KMS-11 (cell line): ENCODE measurements at regions not wholly inside any gene's neighbourhood (a gene's known extent, or its start where the extent isn't known, plus 50 kb on each side); places are given as distances from the start of the nearest gene placed in this dataset.
"Not testable (repeated sequence)": the region's sequence is repeated elsewhere in the genome, so short reads cannot be mapped to it uniquely, and the experiment has no call there.

Experiments
- H2AFZ ChIP-seq: fragments of 200-600 bp; sonication (generic); 2 replicates; pipeline ENCODE4 v1.6.1; 2016; ENCODE audit warnings: antibody characterized with exemption, mixed run types, low read depth
- H3K27ac ChIP-seq: fragments of 200-600 bp; sonication (generic); 2 replicates; pipeline ENCODE4 v1.6.1; 2016; ENCODE audit warnings: mild to moderate bottlenecking, mixed run types
- H3K27me3 ChIP-seq: fragments of 200-600 bp; sonication (generic); 2 replicates; pipeline ENCODE4 v1.6.1; 2017; ENCODE audit warnings: mild to moderate bottlenecking, low read depth, mixed run types, moderate library complexity; ENCODE audit not compliant: insufficient read depth
- H3K36me3 ChIP-seq: fragments of 200-600 bp; sonication (generic); 2 replicates; pipeline ENCODE4 v1.6.1; 2017; ENCODE audit warnings: mild to moderate bottlenecking, mixed run types; ENCODE audit not compliant: insufficient read depth
- H3K4me1 ChIP-seq: fragments of 200-600 bp; sonication (generic); 2 replicates; pipeline ENCODE4 v1.6.1; 2016; ENCODE audit warnings: mild to moderate bottlenecking, low read depth, mixed run types; ENCODE audit not compliant: poor library complexity, severe bottlenecking
- H3K4me2 ChIP-seq: fragments of 200-600 bp; sonication (generic); 2 replicates; pipeline ENCODE4 v1.7.0; 2016; ENCODE audit warnings: mild to moderate bottlenecking, mixed run types
- H3K4me3 ChIP-seq: fragments of 200-600 bp; sonication (generic); IDR thresholded peaks from 2 replicates; pipeline ENCODE4 v1.6.1; 2017; ENCODE audit warnings: low read depth, low read length, mixed read lengths; ENCODE audit not compliant: insufficient read depth
- H3K79me2 ChIP-seq: fragments of 200-600 bp; sonication (generic); 2 replicates; pipeline ENCODE4 v1.6.1; 2016; ENCODE audit warnings: low read depth, mixed run types; ENCODE audit not compliant: insufficient read depth
- H3K9ac ChIP-seq: fragments of 200-600 bp; sonication (generic); 2 replicates; pipeline ENCODE4 v1.6.1; 2016; ENCODE audit warnings: mild to moderate bottlenecking, mixed run types
- H4K20me1 ChIP-seq: fragments of 200-600 bp; sonication (generic); 2 replicates; pipeline ENCODE4 v1.6.1; 2016; ENCODE audit warnings: mild to moderate bottlenecking, mixed run types; ENCODE audit not compliant: insufficient read depth
- TF ChIP-seq, protein P1 (sequence below): fragments of 200-600 bp; sonication (generic); conservative IDR thresholded peaks from 2 replicates; pipeline ENCODE4 v1.6.1; 2017; ENCODE audit warnings: low read depth, mild to moderate bottlenecking, antibody characterized with exemption, low read length, moderate library complexity, mixed read lengths

DNA sequence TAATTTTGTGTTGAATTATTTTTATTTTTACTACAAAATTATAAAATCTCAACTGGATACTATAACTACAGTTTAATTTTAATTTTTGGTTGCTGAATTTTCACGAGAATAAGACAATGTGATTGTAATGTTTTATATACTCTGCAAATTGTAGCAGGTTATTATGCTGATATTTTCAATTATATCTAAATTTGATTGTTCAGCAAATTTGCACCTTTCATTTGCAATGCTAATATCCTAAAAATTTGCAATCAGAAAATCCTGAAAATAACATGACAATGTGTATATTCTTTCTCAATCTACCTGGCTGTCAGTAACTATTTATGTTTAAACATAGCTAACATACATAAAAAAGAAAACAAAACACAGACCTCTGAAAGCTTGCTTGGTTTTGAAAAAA is 932.2 kb upstream of the LRFN5 start:
- no peak overlapping the region for H3K9ac ChIP-seq
- no peak overlapping the region for H3K4me3 ChIP-seq
- H4K20me1 ChIP-seq = no peaks in the 10 kb centered on the region
- no peaks in the 10 kb centered on the region for H3K79me2 ChIP-seq
- no peak overlapping the region for H3K27ac ChIP-seq
- H2AFZ ChIP-seq = no peak overlapping the region
- TF ChIP-seq, protein P1, sequence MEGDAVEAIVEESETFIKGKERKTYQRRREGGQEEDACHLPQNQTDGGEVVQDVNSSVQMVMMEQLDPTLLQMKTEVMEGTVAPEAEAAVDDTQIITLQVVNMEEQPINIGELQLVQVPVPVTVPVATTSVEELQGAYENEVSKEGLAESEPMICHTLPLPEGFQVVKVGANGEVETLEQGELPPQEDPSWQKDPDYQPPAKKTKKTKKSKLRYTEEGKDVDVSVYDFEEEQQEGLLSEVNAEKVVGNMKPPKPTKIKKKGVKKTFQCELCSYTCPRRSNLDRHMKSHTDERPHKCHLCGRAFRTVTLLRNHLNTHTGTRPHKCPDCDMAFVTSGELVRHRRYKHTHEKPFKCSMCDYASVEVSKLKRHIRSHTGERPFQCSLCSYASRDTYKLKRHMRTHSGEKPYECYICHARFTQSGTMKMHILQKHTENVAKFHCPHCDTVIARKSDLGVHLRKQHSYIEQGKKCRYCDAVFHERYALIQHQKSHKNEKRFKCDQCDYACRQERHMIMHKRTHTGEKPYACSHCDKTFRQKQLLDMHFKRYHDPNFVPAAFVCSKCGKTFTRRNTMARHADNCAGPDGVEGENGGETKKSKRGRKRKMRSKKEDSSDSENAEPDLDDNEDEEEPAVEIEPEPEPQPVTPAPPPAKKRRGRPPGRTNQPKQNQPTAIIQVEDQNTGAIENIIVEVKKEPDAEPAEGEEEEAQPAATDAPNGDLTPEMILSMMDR = no peak
- H3K4me2 ChIP-seq = no peak overlapping the region
- H3K27me3 ChIP-seq = no peaks in the 10 kb centered on the region
- no peaks in the 10 kb centered on the region for H3K4me1 ChIP-seq
- no peaks in the 10 kb centered on the region for H3K36me3 ChIP-seq

DNA sequence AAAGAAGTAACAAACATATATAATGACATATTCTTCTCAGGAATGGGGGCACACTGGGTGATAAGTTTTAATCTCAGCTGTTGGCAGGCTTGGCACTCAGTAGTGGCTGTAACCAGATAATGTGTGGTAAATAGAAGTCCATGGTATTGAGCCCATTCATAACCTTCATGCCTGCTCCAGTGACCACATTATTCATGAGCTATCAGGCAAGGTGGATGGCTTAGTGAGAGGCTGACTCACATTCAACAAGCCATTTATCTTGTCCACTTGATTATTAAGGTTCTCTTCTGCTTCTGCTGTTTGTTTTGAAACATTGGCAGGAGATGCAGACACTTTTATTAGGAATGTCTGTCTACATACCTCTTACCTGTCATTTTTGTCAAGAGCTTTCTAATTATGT is 950.4 kb upstream of the LRFN5 start:
- Histone ChIP-seq H2AFZ (no peak overlapping the region), H3K36me3 (no peaks in the 10 kb centered on the region), H3K79me2 (no peaks in the 10 kb centered on the region)

DNA sequence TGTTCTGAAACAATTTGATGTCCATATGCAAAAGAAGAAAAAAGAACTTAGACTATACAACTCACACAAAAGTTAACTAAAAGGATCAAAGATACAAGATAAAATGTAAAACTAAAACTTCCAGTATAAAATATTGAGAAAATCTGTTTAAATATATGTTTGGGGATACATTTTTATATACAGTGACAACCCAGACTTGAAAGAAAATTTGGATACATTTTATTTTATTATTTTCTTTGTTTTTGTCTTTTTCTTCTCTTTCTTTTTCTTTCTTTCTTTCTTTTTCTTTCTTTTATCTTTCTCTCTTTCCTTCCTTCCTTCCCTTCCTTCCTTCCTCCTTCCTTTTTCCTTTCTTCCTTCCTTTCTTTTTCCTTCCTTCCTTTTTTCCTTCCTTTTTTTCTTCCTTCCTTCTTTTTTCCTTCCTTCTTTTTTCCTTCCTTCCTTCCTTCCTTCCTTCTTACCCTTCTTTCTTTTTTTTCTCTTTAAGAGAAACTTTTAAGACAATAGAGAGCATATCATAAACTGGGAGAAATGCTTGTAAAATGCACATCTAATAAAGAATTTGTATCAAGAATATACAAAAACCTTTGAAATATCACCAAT is 954.5 kb upstream of the LRFN5 start:
- H2AFZ ChIP-seq = no peak overlapping the region
- TF ChIP-seq, protein P1 = no peak
- H4K20me1 ChIP-seq = no peaks in the 10 kb centered on the region
- H3K79me2 ChIP-seq = no peaks in the 10 kb centered on the region
- H3K27me3 ChIP-seq = no peaks in the 10 kb centered on the region
- H3K9ac ChIP-seq = no peak overlapping the region
- H3K27ac ChIP-seq = no peak overlapping the region
- H3K4me2 ChIP-seq = no peak overlapping the region
- no peak overlapping the region for H3K4me3 ChIP-seq
- H3K36me3 ChIP-seq = no peaks in the 10 kb centered on the region
- no peaks in the 10 kb centered on the region for H3K4me1 ChIP-seq

More for the DNA sequence above, 950.4 kb upstream of the LRFN5 start:
- Histone ChIP-seq H3K4me2 (no peak overlapping the region), H3K9ac (no peak overlapping the region), H3K4me1 (no peaks in the 10 kb centered on the region), H4K20me1 (no peaks in the 10 kb centered on the region), H3K27me3 (no peaks in the 10 kb centered on the region), H3K27ac (no peak overlapping the region), H3K4me3 (no peak overlapping the region)
- TF ChIP-seq, protein P1 = no peak

DNA sequence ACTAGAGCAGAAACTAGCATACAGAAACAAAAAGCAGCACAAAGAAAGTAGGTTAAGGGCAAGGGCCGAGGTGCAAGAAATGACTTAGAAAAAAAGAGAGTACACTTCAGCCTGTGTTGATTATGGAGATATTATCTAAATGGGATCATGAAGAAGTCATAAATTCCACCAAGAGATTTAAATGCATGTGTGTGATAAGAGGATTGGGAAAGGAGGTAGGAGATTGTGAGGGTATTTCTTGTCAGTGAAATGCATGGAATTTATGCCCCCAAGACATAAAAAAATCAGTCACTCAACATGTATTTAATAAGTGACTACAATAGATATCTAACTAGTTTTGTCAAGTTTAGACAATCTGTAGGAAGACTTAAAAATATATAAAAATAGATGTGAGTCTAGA is 976.2 kb upstream of the LRFN5 start:
- no peak overlapping the region for H3K27ac ChIP-seq
- TF ChIP-seq, protein P1 = no peak
- no peak overlapping the region for H2AFZ ChIP-seq
- no peak overlapping the region for H3K9ac ChIP-seq
- H3K4me3 ChIP-seq = no peak overlapping the region
- H4K20me1 ChIP-seq = no peaks in the 10 kb centered on the region
- H3K36me3 ChIP-seq = no peaks in the 10 kb centered on the region
- no peak overlapping the region for H3K4me2 ChIP-seq
- no peaks in the 10 kb centered on the region for H3K27me3 ChIP-seq
- no peaks in the 10 kb centered on the region for H3K79me2 ChIP-seq
- H3K4me1 ChIP-seq = no peaks in the 10 kb centered on the region

DNA sequence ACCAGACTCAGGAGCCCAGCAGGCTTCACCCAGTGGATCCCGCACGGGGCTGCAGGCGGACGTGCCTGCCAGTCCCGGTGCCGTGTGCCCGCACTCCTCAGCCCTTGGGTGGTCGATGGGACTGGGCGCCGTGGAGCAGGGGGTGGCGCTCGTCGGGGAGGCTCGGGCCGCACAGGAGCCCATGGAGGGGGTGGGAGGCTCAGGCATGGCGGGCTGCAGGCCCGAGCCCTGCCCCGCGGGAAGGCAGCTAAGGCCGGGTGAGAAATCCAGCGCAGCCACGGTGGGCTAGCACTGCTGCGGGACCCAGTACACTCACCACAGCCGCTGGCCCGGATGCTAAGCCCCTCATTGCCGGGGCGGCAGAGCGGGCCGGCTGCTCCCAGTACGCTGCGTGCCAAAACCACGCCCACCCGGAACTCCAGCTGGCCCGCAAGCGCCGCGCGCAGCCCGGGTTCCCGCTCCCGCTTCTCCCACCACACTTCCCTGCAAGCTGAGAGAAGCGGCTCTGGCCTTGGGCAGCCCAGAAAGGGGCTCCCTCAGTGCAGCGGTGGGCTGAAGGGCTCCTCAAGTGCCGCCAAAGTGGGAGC is 977.0 kb upstream of the LRFN5 start:
- H3K4me3 ChIP-seq, H2AFZ ChIP-seq, H3K27me3 ChIP-seq, H3K36me3 ChIP-seq, H3K27ac ChIP-seq, H3K9ac ChIP-seq, H3K79me2 ChIP-seq, H4K20me1 ChIP-seq, H3K4me1 ChIP-seq, H3K4me2 ChIP-seq: not testable (repeated sequence)
